ENCODE measurements at regions not wholly inside any gene's neighbourhood (a gene's known extent, or its start where the extent isn't known, plus 50 kb on each side); places are given as distances from the start of the nearest gene placed in this dataset.

GRCh38 chr10:59577984-59578383 is 131.7 kb downstream of the SLC16A9 start:
- TF ChIP-seq EZH2 (IDR thresholded peaks at IDR 0.05; ENCODE audit: borderline replicate concordance) (no peak), CTCF (IDR thresholded peaks at IDR 0.05; ENCODE audit: poor library complexity) (no peak), EZH2phosphoT487 (IDR thresholded peaks at IDR 0.05; ENCODE audit: low read depth, severe bottlenecking, unreplicated experiment) (no peak)

Data from hepatocyte (in vitro differentiated cells).